ENCODE measurements at regions not wholly inside any gene's neighbourhood (a gene's known extent, or its start where the extent isn't known, plus 50 kb on each side); places are given as distances from the start of the nearest gene placed in this dataset.

DNA sequence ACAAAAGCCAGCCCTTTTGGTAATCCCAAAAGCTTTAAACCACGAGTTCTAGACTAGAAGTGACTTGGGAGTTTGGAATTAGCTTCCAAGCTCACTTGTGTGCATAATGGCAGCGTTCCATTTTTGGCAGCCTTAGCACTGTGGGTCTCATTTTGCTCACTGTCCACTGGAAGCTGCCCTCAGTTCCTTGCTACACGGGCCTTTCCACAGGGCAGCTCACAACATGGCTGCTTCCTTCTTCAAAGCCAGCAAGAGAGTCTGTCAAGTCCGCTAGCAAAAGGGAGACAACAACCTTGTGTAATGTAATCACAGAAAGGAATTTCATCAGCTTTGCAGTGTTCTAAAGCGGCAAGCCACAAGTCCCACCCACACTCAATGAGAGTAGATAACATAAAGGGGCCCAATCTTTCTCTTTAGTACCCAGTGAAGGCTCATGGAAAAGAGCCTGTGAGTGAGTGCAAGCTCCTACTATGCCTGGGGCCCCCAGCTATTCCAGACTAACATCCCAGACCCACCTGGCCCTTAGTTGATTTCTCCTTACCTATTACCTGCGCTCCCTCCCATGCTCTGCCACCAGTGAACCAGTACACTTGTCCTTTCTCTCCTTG is 168.5 kb upstream of the FOXN2 start (continued):
- TF ChIP-seq ZNF655 (CRISPR knock-in tag; IDR thresholded peaks at IDR 0.05) (no peak), L3MBTL2 (IDR thresholded peaks at IDR 0.05) (peak; percentile 52), FOXK2 (conservative IDR thresholded peaks at IDR 0.05 in 1 of 2, IDR thresholded peaks at IDR 0.05 in 1 of 2; ENCODE audit: low read depth in 2 of 2) (peak; percentile 70 to 74), DMBX1 (CRISPR knock-in tag; IDR thresholded peaks at IDR 0.05; ENCODE audit: borderline replicate concordance) (peak; percentile 85; the same call in 1 of the 2 replicates), CHD1 (IDR thresholded peaks at IDR 0.05; ENCODE audit: low read length) (peak; percentile 60), ZKSCAN1 (IDR thresholded peaks at IDR 0.05; ENCODE audit: low read depth, low read length) (peak; percentile 98), BACH1 (tag; IDR thresholded peaks at IDR 0.05) (peak; percentile 86), POLR2G (IDR thresholded peaks at IDR 0.05; ENCODE audit: low read depth, low read length) (peak; percentile 66), OTX1 (CRISPR knock-in tag; IDR thresholded peaks at IDR 0.05) (peak; percentile 72; the same call in 1 of the 2 replicates), HDAC8 (tag; IDR thresholded peaks at IDR 0.05) (0 out of 2 replicates have a peak, but pooled peaks have one; percentile 51), BCLAF1 (IDR thresholded peaks at IDR 0.05; ENCODE audit: borderline replicate concordance in 1 of 2, control insufficient read depth in 1 of 2, low read depth in 2 of 2, low read length in 1 of 2) (no peak), CREM (IDR thresholded peaks at IDR 0.05; ENCODE audit: low read depth) (peak; percentile 43; the same call in 1 of the 2 replicates), ATF2 (CRISPR knock-in tag; IDR thresholded peaks at IDR 0.05) (no peak), BRD4 (IDR thresholded peaks at IDR 0.05) (peak; percentile 82), ZNF175 (CRISPR knock-in tag; IDR thresholded peaks at IDR 0.05; ENCODE audit: low read depth) (peak; percentile 92), ZBTB17 (CRISPR knock-in tag; IDR thresholded peaks at IDR 0.05) (0 out of 2 replicates have a peak, but pooled peaks have one; percentile 41), TEAD1 (CRISPR knock-in tag; IDR thresholded peaks at IDR 0.05) (peak in 1 of 2 experiments; percentile 80; a peak in 1 of 4 replicates), SMAD4 (CRISPR knock-in tag; conservative IDR thresholded peaks at IDR 0.05) (peak; percentile 76), RCOR1 (IDR thresholded peaks at IDR 0.05; ENCODE audit: borderline replicate concordance in 1 of 2, low read depth in 2 of 2, low read length in 2 of 2) (peak; percentile 75 to 89; a peak in 3 of 4 replicates)
- TF ChIP-seq, protein P1, sequence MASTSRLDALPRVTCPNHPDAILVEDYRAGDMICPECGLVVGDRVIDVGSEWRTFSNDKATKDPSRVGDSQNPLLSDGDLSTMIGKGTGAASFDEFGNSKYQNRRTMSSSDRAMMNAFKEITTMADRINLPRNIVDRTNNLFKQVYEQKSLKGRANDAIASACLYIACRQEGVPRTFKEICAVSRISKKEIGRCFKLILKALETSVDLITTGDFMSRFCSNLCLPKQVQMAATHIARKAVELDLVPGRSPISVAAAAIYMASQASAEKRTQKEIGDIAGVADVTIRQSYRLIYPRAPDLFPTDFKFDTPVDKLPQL (IDR thresholded peaks at IDR 0.05; ENCODE audit: extremely low read depth, insufficient read length), result peak; percentile 23

Measured in K562 (cell line).